Stimulated activated CD8-positive, alpha-beta memory T cell treated with anti-CD3 and anti-CD28 coated beads, Interleukin-2, amount 100 ng/mL, for 1 hour (primary cell): ENCODE measurements at regions not wholly inside any gene's neighbourhood (a gene's known extent, or its start where the extent isn't known, plus 50 kb on each side); places are given as distances from the start of the nearest gene placed in this dataset.
"Not testable (repeated sequence)": the region's sequence is repeated elsewhere in the genome, so short reads cannot be mapped to it uniquely, and the experiment has no call there.

Source experiments
- DNase-seq, 2 donors: peaks; one replicate each; pipeline ENCODE4 v3.0.0-alpha.2; 2020; ENCODE audit warnings: low read depth in 2 of 2

- not testable (repeated sequence) for DNase-seq
These were observed 85.2 kb downstream of the MRPL57 start for GRCh38 chr13:21261487-21262216.

GRCh38 chr13:21263909-21264308 lies 87.5 kb downstream of the MRPL57 start:
- DNase-seq: not testable (repeated sequence)

- not testable (repeated sequence) for DNase-seq
These were observed 92.0 kb downstream of the MRPL57 start for GRCh38 chr13:21268485-21268884.

GRCh38 chr13:21272439-21272838 lies 96.0 kb downstream of the MRPL57 start:
- DNase-seq: not testable (repeated sequence)

- DNase-seq: not testable (repeated sequence)
These were observed 98.0 kb downstream of the MRPL57 start for GRCh38 chr13:21274457-21274856.

GRCh38 chr13:21282065-21282464 lies 105.6 kb downstream of the MRPL57 start:
- no peak for DNase-seq

- DNase-seq: no peak
These were observed 111.0 kb downstream of the MRPL57 start for GRCh38 chr13:21287331-21287907.

- DNase-seq: no peak
These were observed 113.0 kb downstream of the MRPL57 start for GRCh38 chr13:21289475-21289874.

GRCh38 chr13:21290442-21291002 lies 114.1 kb downstream of the MRPL57 start:
- DNase-seq: not testable (repeated sequence)

GRCh38 chr13:21291840-21292239 lies 115.4 kb downstream of the MRPL57 start:
- no peak for DNase-seq

GRCh38 chr13:21296991-21297390 lies 120.5 kb downstream of the MRPL57 start:
- DNase-seq: not testable (repeated sequence)

- no peak for DNase-seq
These were observed 121.0 kb downstream of the MRPL57 start for GRCh38 chr13:21297447-21297846.

- peak; percentile 68 to 74 for DNase-seq
These were observed 121.7 kb downstream of the MRPL57 start for GRCh38 chr13:21297914-21298831.

- DNase-seq: no peak
These were observed 127.8 kb downstream of the MRPL57 start for GRCh38 chr13:21304256-21304655.

GRCh38 chr13:21306300-21307073 lies 130.0 kb downstream of the MRPL57 start:
- DNase-seq: not testable (repeated sequence)

- not testable (repeated sequence) for DNase-seq
These were observed 130.7 kb downstream of the MRPL57 start for GRCh38 chr13:21307158-21307557.

- no peak for DNase-seq
These were observed 132.4 kb downstream of the MRPL57 start for GRCh38 chr13:21308906-21309305.

- no peak for DNase-seq
These were observed 133.2 kb downstream of the MRPL57 start for GRCh38 chr13:21309542-21310172.

- DNase-seq: no peak
These were observed 133.8 kb downstream of the MRPL57 start for GRCh38 chr13:21310220-21310619.

- DNase-seq: not testable (repeated sequence)
These were observed 138.5 kb downstream of the MRPL57 start for GRCh38 chr13:21314976-21315375.

GRCh38 chr13:21316376-21316775 lies 139.9 kb downstream of the MRPL57 start:
- DNase-seq: no peak
